ENCODE measurements at regions not wholly inside any gene's neighbourhood (a gene's known extent, or its start where the extent isn't known, plus 50 kb on each side); places are given as distances from the start of the nearest gene placed in this dataset.

- DNase-seq (ENCODE audit: extremely low spot score), result no peak
- intact Hi-C loops (cut with DNase I), result no loop called here
- Histone ChIP-seq H3K9me3 (no peaks in the 10 kb centered on the region), H3K36me3 (no peaks in the 10 kb centered on the region), H3K27me3 (no peaks in the 10 kb centered on the region), H3K4me3 (no peak overlapping the region), H3K4me1 (no peaks in the 10 kb centered on the region), H3K27ac (replicated peaks in 1 of 4) (no peak overlapping the region)
- TF ChIP-seq EP300 (IDR thresholded peaks at IDR 0.05) (no peak), POLR2A (IDR thresholded peaks at IDR 0.05; ENCODE audit: low read depth) (no peak), POLR2AphosphoS5 (IDR thresholded peaks at IDR 0.05) (no peak)
- TF ChIP-seq, protein P1, sequence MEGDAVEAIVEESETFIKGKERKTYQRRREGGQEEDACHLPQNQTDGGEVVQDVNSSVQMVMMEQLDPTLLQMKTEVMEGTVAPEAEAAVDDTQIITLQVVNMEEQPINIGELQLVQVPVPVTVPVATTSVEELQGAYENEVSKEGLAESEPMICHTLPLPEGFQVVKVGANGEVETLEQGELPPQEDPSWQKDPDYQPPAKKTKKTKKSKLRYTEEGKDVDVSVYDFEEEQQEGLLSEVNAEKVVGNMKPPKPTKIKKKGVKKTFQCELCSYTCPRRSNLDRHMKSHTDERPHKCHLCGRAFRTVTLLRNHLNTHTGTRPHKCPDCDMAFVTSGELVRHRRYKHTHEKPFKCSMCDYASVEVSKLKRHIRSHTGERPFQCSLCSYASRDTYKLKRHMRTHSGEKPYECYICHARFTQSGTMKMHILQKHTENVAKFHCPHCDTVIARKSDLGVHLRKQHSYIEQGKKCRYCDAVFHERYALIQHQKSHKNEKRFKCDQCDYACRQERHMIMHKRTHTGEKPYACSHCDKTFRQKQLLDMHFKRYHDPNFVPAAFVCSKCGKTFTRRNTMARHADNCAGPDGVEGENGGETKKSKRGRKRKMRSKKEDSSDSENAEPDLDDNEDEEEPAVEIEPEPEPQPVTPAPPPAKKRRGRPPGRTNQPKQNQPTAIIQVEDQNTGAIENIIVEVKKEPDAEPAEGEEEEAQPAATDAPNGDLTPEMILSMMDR (IDR thresholded peaks at IDR 0.05), result no peak
Measured at GRCh38 chr14:87824266-87824665, 168.7 kb downstream of the GALC start.

DNA sequence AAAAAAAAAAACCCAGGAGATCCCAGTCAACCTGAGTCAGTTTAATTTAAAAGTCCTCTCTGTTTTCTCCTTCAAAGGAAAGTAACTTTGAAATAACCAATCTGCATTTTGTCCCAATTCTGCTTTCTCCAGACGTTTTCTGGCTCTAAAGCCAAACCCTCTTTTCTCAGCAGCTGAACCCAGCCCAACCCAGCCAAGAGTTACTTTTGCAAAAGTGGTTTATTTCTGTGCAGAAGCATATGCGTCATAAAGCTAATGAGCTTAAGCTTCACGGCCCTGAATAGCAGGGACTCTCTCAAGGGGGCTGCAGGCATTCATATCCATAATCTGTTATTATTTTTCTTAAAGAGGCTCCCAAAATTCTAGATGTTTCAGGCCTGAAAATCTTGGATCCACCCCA lies 176.6 kb downstream of the GALC start:
- Histone ChIP-seq H3K4me3 (no peak overlapping the region), H3K27me3 (no peaks in the 10 kb centered on the region), H3K4me1 (no peaks in the 10 kb centered on the region), H3K9me3 (no peaks in the 10 kb centered on the region), H3K36me3 (no peaks in the 10 kb centered on the region), H3K27ac (replicated peaks in 1 of 4) (no peak overlapping the region)
- TF ChIP-seq, protein P1 (IDR thresholded peaks at IDR 0.05), result no peak
- no peak for TF ChIP-seq POLR2AphosphoS5 (IDR thresholded peaks at IDR 0.05)
- no peak for TF ChIP-seq POLR2A (IDR thresholded peaks at IDR 0.05; ENCODE audit: low read depth)
- TF ChIP-seq EP300 (IDR thresholded peaks at IDR 0.05), result no peak
- 75% methylated on average over 3 of the region's 3 CpGs for WGBS
- intact Hi-C loops (cut with DNase I), result no loop called here
- no peak for DNase-seq (ENCODE audit: extremely low spot score)

GRCh38 chr14:87815121-87815520 lies 177.9 kb downstream of the GALC start:
- Histone ChIP-seq H3K27me3 (no peaks in the 10 kb centered on the region), H3K9me3 (no peaks in the 10 kb centered on the region), H3K36me3 (no peaks in the 10 kb centered on the region), H3K4me3 (no peak overlapping the region), H3K27ac (replicated peaks in 1 of 4) (no peak overlapping the region), H3K4me1 (no peaks in the 10 kb centered on the region)
- intact Hi-C loops (cut with DNase I), result no loop called here
- TF ChIP-seq EP300 (IDR thresholded peaks at IDR 0.05) (no peak), POLR2AphosphoS5 (IDR thresholded peaks at IDR 0.05) (no peak), POLR2A (IDR thresholded peaks at IDR 0.05; ENCODE audit: low read depth) (no peak)
- TF ChIP-seq, protein P1 (IDR thresholded peaks at IDR 0.05), result no peak
- WGBS, result 76% methylated on average over 9 of the region's 9 CpGs
- no peak for DNase-seq (ENCODE audit: extremely low spot score)

DNA sequence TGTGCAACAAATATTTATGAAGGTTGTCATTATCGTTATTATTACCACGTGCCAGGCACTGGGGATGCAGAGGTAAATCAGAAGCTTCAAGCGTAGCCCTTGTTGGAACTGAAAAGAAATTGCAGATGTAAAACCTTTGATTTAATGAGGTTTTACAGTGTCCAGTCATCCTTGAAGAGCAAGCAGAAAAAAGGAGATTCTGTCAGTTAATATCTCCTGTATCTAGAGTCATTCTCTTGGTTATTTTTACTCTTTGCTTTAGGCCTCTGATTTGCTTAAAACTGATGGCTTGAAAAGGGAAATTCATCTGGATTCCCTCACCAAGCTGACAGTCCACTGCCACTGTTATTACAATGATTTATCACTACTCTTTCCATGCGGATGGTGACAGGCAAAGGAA lies 179.3 kb downstream of the GALC start:
- H3K4me1 ChIP-seq, result no peaks in the 10 kb centered on the region
- no peaks in the 10 kb centered on the region for H3K9me3 ChIP-seq
- no peak for TF ChIP-seq POLR2AphosphoS5 (IDR thresholded peaks at IDR 0.05)
- TF ChIP-seq EP300 (IDR thresholded peaks at IDR 0.05), result no peak
- no peak for TF ChIP-seq POLR2A (IDR thresholded peaks at IDR 0.05; ENCODE audit: low read depth)
- TF ChIP-seq, protein P1 (IDR thresholded peaks at IDR 0.05), result no peak
- intact Hi-C loops (cut with DNase I), result no loop called here
- H3K4me3 ChIP-seq, result no peak overlapping the region
- WGBS, result 66% methylated on average over 4 of the region's 4 CpGs
- H3K27me3 ChIP-seq, result no peaks in the 10 kb centered on the region
- no peak for DNase-seq (ENCODE audit: extremely low spot score)
- H3K36me3 ChIP-seq, result no peaks in the 10 kb centered on the region
- H3K27ac ChIP-seq (replicated peaks in 1 of 4), result no peak overlapping the region

GRCh38 chr14:87813211-87813610 lies 179.8 kb downstream of the GALC start:
- Histone ChIP-seq H3K9me3 (no peaks in the 10 kb centered on the region), H3K4me3 (no peak overlapping the region), H3K27me3 (no peaks in the 10 kb centered on the region), H3K36me3 (no peaks in the 10 kb centered on the region), H3K27ac (replicated peaks in 1 of 4) (no peak overlapping the region), H3K4me1 (no peaks in the 10 kb centered on the region)
- 73% methylated on average over 1 of the region's 1 CpG for WGBS
- intact Hi-C loops (cut with DNase I), result no loop called here
- TF ChIP-seq EP300 (IDR thresholded peaks at IDR 0.05) (no peak), POLR2A (IDR thresholded peaks at IDR 0.05; ENCODE audit: low read depth) (no peak), POLR2AphosphoS5 (IDR thresholded peaks at IDR 0.05) (no peak)
- TF ChIP-seq, protein P1 (IDR thresholded peaks at IDR 0.05), result no peak
- no peak for DNase-seq (ENCODE audit: extremely low spot score)
